ENCODE measurements at regions not wholly inside any gene's neighbourhood (a gene's known extent, or its start where the extent isn't known, plus 50 kb on each side); places are given as distances from the start of the nearest gene placed in this dataset.

DNA sequence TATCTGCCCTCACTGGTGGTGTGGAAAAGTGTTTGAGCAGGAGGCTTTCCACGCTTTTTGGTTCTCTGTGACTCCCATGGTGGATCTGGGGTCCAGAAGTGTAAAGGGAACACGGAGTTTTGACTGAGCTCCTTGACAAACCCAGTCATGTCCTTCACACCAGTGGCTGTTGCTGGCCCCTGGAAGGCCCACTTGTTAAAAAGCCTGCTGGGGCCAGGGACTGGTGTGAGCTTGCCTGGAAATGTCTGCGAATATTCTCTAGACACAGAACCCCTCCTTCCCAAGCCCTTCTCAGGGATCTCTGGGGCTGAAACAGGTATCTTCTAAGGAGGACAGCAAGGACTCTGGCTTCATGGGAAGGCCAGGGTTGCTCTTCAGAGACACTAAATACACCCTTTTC is 343.0 kb downstream of the TCERG1L start:
- Histone ChIP-seq H3F3A (ENCODE audit: low read length, unreplicated experiment) (no peaks in the 10 kb centered on the region), H3K27ac (ENCODE audit: low read length) (no peak overlapping the region), H3K27me3 (ENCODE audit: low read length) (no peaks in the 10 kb centered on the region), H3K36me3 (ENCODE audit: low read depth, low read length) (no peaks in the 10 kb centered on the region), H4K20me1 (ENCODE audit: low read length) (no peaks in the 10 kb centered on the region), H3K4me2 (ENCODE audit: low read length) (no peak overlapping the region), H3K79me2 (ENCODE audit: low read length) (no peaks in the 10 kb centered on the region), H3K4me1 (ENCODE audit: insufficient read depth, low read length) (no peaks in the 10 kb centered on the region), H3K9me2 (replicated peaks; ENCODE audit: low read length) (no peaks in the 10 kb centered on the region), H3K9me3 (ENCODE audit: low read length) (no peaks in the 10 kb centered on the region), H3K9ac (ENCODE audit: low read length) (no peak overlapping the region), H2AFZ (ENCODE audit: low read length) (no peak overlapping the region), H3K4me3 (ENCODE audit: low read length) (no peak overlapping the region)
- CTCF ChIA-PET = no interaction called here
- BruUV-seq (replicated peaks) = no TSS peak
- TF ChIP-seq EZH2phosphoT487 (IDR thresholded peaks at IDR 0.05; ENCODE audit: borderline replicate concordance, low read length) = no peak
- no peak for TF ChIP-seq EZH2 (IDR thresholded peaks at IDR 0.05; ENCODE audit: low read length, unreplicated experiment)
- TF ChIP-seq, protein P1, sequence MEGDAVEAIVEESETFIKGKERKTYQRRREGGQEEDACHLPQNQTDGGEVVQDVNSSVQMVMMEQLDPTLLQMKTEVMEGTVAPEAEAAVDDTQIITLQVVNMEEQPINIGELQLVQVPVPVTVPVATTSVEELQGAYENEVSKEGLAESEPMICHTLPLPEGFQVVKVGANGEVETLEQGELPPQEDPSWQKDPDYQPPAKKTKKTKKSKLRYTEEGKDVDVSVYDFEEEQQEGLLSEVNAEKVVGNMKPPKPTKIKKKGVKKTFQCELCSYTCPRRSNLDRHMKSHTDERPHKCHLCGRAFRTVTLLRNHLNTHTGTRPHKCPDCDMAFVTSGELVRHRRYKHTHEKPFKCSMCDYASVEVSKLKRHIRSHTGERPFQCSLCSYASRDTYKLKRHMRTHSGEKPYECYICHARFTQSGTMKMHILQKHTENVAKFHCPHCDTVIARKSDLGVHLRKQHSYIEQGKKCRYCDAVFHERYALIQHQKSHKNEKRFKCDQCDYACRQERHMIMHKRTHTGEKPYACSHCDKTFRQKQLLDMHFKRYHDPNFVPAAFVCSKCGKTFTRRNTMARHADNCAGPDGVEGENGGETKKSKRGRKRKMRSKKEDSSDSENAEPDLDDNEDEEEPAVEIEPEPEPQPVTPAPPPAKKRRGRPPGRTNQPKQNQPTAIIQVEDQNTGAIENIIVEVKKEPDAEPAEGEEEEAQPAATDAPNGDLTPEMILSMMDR (conservative IDR thresholded peaks at IDR 0.05; ENCODE audit: low read depth, low read length) = no peak
- ATAC-seq (no peak), DNase-seq (no peak)
- intact Hi-C loops (cut with micrococcal nuclease) = no loop called here
- POLR2A ChIA-PET (ENCODE audit: unreplicated experiment) = no interaction called here

DNA sequence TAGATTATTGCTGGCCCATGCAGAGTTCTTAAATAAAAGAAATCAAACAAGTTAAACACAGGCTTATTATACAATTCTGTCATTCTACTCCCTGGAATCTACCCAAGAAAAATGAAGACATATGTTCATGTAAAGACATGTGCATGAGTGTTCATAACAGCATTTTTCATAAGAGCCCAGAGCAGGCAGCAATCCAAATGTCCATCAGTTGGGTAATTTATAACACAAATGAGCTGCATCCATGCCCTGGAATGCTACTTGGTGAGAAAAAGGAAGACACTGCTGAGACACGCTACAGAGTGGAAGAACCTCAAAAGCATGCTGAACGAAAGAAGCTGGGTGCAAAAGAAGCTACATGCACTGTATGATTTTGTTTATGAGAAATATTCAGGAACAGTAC is 342.6 kb downstream of the TCERG1L start:
- ATAC-seq = no peak
- no peak for DNase-seq
- no TSS peak for BruUV-seq (replicated peaks)
- no peaks in the 10 kb centered on the region for H3K27me3 ChIP-seq (ENCODE audit: low read length)
- no peaks in the 10 kb centered on the region for H3K79me2 ChIP-seq (ENCODE audit: low read length)
- no peaks in the 10 kb centered on the region for H3K9me2 ChIP-seq (replicated peaks; ENCODE audit: low read length)
- intact Hi-C loops (cut with micrococcal nuclease) = no loop called here
- H3F3A ChIP-seq (ENCODE audit: low read length, unreplicated experiment) = no peaks in the 10 kb centered on the region
- no peaks in the 10 kb centered on the region for H3K9me3 ChIP-seq (ENCODE audit: low read length)
- POLR2A ChIA-PET (ENCODE audit: unreplicated experiment) = no interaction called here
- H4K20me1 ChIP-seq (ENCODE audit: low read length) = no peaks in the 10 kb centered on the region
- CTCF ChIA-PET = no interaction called here
- H3K36me3 ChIP-seq (ENCODE audit: low read depth, low read length) = no peaks in the 10 kb centered on the region
- no peak overlapping the region for H3K4me3 ChIP-seq (ENCODE audit: low read length)
- H3K9ac ChIP-seq (ENCODE audit: low read length) = no peak overlapping the region
- H3K4me1 ChIP-seq (ENCODE audit: insufficient read depth, low read length) = no peaks in the 10 kb centered on the region
- H3K27ac ChIP-seq (ENCODE audit: low read length) = no peak overlapping the region
- H3K4me2 ChIP-seq (ENCODE audit: low read length) = no peak overlapping the region
- TF ChIP-seq EZH2 (IDR thresholded peaks at IDR 0.05; ENCODE audit: low read length, unreplicated experiment) = no peak
- TF ChIP-seq, protein P1 (conservative IDR thresholded peaks at IDR 0.05; ENCODE audit: low read depth, low read length) = no peak
- no peak for TF ChIP-seq EZH2phosphoT487 (IDR thresholded peaks at IDR 0.05; ENCODE audit: borderline replicate concordance, low read length)
- no peak overlapping the region for H2AFZ ChIP-seq (ENCODE audit: low read length)

DNA sequence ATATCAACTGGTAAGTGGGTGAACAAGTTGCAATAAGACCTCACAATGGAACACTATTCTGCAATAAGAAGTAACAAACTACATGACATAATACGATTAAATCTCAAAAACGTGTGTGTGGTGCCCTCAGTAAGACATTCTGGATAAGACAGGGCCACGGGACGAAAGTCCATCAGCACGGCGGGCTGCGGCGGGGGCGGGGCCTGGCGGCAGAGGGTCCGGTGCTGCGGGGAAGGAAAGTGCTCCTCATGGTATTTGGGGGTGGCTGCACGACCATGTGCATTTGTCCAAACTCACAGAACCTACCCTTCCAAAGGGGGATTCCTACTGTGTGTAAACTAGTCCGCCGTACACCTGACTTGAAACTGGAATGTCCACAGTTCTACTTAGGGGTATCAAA is 341.8 kb downstream of the TCERG1L start:
- no TSS peak for BruUV-seq (replicated peaks)
- Histone ChIP-seq H3K79me2 (ENCODE audit: low read length) (no peaks in the 10 kb centered on the region), H3K27ac (ENCODE audit: low read length) (no peak overlapping the region), H3F3A (ENCODE audit: low read length, unreplicated experiment) (no peaks in the 10 kb centered on the region), H3K4me2 (ENCODE audit: low read length) (no peak overlapping the region), H3K27me3 (ENCODE audit: low read length) (no peaks in the 10 kb centered on the region), H2AFZ (ENCODE audit: low read length) (no peak overlapping the region), H3K9me3 (ENCODE audit: low read length) (no peaks in the 10 kb centered on the region), H3K36me3 (ENCODE audit: low read depth, low read length) (no peaks in the 10 kb centered on the region), H3K4me1 (ENCODE audit: insufficient read depth, low read length) (no peaks in the 10 kb centered on the region), H3K9ac (ENCODE audit: low read length) (no peak overlapping the region), H3K4me3 (ENCODE audit: low read length) (no peak overlapping the region), H3K9me2 (replicated peaks; ENCODE audit: low read length) (no peaks in the 10 kb centered on the region), H4K20me1 (ENCODE audit: low read length) (no peaks in the 10 kb centered on the region)
- POLR2A ChIA-PET (ENCODE audit: unreplicated experiment) = no interaction called here
- intact Hi-C loops (cut with micrococcal nuclease) = no loop called here
- DNase-seq (no peak), ATAC-seq (no peak)
- TF ChIP-seq EZH2 (IDR thresholded peaks at IDR 0.05; ENCODE audit: low read length, unreplicated experiment) = no peak
- TF ChIP-seq EZH2phosphoT487 (IDR thresholded peaks at IDR 0.05; ENCODE audit: borderline replicate concordance, low read length) = no peak
- TF ChIP-seq, protein P1 (conservative IDR thresholded peaks at IDR 0.05; ENCODE audit: low read depth, low read length) = no peak
- CTCF ChIA-PET = no interaction called here
